Sigmoid colon (tissue), 3 donors: ENCODE measurements at regions not wholly inside any gene's neighbourhood (a gene's known extent, or its start where the extent isn't known, plus 50 kb on each side); places are given as distances from the start of the nearest gene placed in this dataset.

Experiments used
- CTCF ChIP-seq, 4 experiments: fragments of 450-650 bp in 3 of 4; fragments of 200-600 bp in 1 of 4; IDR thresholded peaks; one replicate each; pipeline ENCODE4 v1.5.1; 2016 to 2019; ENCODE audit warnings: antibody characterized with exemption in 4 of 4, mild to moderate bottlenecking in 3 of 4, moderate library complexity in 2 of 4
- POLR2A ChIP-seq, 2 donors: fragments of 450-650 bp; IDR thresholded peaks; one replicate each; pipeline ENCODE4 v1.6.1; 2016; ENCODE audit warnings: antibody characterized with exemption in 2 of 2, mild to moderate bottlenecking in 2 of 2, moderate library complexity in 2 of 2

- TF ChIP-seq CTCF (IDR thresholded peaks at IDR 0.05) (no peak), POLR2A (IDR thresholded peaks at IDR 0.05) (no peak)
Measured at GRCh38 chr2:173673640-173674039, 291.5 kb downstream of the SP3 start.
